GM18867 (cell line): ENCODE measurements at regions not wholly inside any gene's neighbourhood (a gene's known extent, or its start where the extent isn't known, plus 50 kb on each side); places are given as distances from the start of the nearest gene placed in this dataset.

Experiments
- ATAC-seq: cut with Tn5 transposase; IDR thresholded peaks from one replicate; pipeline ENCODE4 v1.9.1; 2021; ENCODE audit warnings: mild to moderate bottlenecking, moderate library complexity; ENCODE audit not compliant: unreplicated experiment

- ATAC-seq: no peak
Observed at GRCh38 chr16:73887911-73888310, 408.7 kb upstream of the PSMD7 start.

GRCh38 chr16:73886426-73886825, 410.2 kb upstream of the PSMD7 start:
- ATAC-seq: no peak

DNA sequence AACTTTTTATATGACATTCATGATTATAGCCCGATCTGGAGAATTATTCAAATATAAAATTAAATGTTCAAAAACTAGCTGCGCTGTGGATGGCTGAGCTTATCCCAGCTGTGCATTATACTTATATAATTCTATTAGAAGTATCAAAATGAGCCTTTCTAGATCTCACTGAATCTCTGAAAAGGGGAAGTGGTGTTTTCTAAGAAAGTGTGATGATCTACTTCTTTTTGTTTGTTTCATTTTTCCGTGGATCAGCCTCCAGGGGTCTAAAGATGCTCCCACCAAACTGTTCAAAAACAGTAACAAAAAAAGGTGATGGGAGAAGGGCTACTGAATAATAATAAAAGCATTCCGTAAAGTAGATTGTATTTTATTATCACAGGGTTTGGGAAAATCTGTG, 411.3 kb upstream of the PSMD7 start:
- ATAC-seq: no peak

GRCh38 chr16:73883841-73884240, 412.8 kb upstream of the PSMD7 start:
- ATAC-seq: no peak

GRCh38 chr16:73883126-73883525, 413.5 kb upstream of the PSMD7 start:
- ATAC-seq: no peak

- no peak for ATAC-seq
Observed at GRCh38 chr16:73882651-73883050, 414.0 kb upstream of the PSMD7 start.

DNA sequence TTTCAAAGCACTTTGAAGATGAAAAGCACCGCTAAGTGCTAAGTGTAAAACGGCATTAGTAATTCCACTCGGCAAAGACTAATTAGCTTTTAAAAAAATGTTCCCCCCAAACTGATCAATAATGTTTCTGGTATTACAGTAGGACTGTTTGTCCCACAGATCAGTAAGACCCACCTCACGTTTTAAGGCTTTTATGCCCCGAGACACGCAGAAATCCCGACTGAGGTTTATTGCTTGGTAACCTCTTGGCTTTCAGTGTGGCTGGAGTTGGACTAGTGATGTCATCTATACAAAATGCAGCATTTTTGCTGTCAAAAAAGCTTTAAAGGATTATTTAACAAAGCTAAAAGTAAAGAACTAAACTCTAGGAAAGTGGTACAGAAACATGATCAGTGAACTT, 414.6 kb upstream of the PSMD7 start:
- ATAC-seq: no peak

DNA sequence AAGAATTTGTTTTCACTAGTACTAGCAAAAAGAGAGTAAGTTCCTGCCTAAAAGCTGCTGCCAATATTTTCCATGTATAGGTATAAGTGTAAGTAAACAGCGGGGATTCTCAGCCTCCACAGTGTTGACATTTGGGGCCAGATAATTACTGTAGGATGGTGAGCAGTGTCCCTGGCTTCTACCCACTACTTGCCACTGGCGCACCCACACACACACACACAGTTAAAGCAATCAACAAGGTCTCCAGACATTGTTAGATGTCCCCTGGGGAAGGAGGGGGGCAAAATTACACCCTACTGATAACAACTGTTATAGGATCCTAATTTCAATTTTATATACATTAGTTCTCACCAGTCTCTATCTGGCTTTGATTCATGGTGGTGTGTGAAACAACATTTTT, 417.0 kb upstream of the PSMD7 start:
- ATAC-seq: no peak

- ATAC-seq: no peak
Observed at GRCh38 chr16:73878611-73879010, 418.0 kb upstream of the PSMD7 start.

GRCh38 chr16:73877150-73877549, 419.5 kb upstream of the PSMD7 start:
- ATAC-seq: no peak

DNA sequence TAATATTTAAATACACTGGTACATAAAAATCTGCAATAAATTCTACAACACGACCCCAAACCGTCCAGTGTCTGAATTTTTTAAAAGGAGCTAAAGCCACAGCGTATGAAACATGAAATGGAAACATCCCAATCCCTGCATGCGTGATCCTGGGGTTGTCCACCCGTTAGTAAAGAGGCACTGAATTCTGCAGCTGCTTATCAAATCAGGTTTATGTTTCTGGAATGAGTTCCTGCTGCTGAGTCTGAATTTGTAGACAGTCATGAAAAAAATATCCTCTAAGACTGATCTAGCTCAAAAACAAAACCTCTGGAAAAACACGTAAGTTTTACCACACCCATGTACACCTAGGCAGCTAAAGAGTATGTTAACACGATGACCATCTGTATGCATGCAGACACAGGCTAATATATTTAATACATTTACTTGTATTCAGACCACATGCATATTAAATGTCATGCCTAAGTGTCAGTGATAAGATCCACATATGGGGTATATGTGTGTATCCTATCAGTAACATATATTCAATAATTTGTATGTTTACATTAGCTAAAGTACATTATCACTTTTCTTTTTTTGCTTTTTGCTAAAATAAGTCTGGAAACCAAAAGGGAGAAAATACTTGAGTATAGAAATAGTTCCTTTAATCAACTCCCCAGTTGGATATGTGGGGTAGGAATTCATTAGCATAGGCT, 420.5 kb upstream of the PSMD7 start:
- ATAC-seq: no peak

GRCh38 chr16:73874324-73874723, 422.3 kb upstream of the PSMD7 start:
- ATAC-seq: no peak

DNA sequence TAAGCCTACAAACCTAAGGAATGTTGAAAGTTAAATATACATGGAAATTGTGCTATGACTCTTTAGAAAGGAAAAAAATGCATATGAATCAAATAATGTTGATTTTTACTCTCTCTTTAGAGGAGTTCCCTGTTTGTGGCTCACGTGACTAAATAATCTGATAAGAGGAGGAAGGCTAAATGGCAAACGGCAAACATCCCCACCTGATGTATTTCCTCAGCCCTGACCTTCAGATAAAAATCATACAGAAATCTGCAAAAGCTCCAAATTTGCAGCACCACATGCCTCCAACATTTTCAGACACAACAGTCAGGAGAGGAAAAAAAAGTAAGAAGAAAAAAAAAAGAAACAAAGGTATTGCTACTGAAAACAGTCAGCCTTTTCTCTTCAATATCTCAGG, 423.0 kb upstream of the PSMD7 start:
- no peak for ATAC-seq

DNA sequence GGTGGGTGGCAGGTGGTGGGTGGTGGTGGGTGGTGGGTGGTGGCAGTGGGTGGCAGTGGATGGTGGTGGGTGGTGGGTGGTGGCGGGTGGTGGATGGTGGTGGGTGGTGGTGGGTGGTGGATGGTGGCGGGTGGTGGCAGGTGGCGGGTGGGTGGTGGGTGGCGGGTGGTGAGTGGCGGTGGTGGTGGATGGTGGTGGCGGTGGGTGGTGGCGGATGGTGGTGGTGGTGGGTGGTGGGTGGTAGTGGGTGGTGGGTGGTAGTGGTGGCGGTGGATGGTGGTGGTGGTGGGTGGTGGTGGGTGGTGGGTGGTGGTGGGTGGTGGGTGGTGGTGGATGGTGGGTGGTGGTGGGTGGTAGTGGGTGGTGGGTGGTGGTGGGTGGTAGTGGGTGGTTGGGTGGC, 423.8 kb upstream of the PSMD7 start:
- no peak for ATAC-seq

DNA sequence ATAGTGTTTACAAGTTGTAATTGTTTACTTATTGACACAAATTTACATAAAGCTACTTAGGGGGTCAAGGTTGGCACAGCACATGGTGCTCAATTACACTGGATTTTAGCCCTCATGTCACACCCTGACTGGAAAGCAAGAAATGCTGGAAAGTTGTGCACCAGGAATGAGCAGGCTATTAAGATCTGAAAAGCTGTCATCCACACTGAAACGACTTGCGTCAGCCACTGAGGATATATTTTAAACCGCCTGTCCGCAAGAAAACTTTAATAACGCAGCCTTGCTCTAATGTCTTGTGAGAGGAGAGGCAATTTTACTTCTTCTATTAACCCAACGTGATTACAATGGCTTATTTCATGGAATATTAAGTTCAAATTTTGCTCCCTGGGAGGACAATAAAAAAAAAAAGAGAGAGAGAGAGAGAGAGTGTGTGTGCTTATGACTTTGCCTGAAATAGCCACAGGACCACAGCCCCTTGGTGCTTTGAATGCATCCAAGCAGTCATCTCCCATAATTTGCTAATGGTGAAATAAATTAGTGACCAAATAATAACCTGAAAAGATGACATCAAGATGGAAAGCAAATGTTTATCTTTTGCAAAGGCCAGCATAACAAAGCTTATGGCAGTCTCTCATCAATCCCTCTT, 425.4 kb upstream of the PSMD7 start:
- no peak for ATAC-seq

- ATAC-seq: no peak
Observed at GRCh38 chr16:73869126-73869525, 427.5 kb upstream of the PSMD7 start.

GRCh38 chr16:73864868-73865267, 431.7 kb upstream of the PSMD7 start:
- no peak for ATAC-seq

- no peak for ATAC-seq
Observed at GRCh38 chr16:73858326-73858725, 438.3 kb upstream of the PSMD7 start.

DNA sequence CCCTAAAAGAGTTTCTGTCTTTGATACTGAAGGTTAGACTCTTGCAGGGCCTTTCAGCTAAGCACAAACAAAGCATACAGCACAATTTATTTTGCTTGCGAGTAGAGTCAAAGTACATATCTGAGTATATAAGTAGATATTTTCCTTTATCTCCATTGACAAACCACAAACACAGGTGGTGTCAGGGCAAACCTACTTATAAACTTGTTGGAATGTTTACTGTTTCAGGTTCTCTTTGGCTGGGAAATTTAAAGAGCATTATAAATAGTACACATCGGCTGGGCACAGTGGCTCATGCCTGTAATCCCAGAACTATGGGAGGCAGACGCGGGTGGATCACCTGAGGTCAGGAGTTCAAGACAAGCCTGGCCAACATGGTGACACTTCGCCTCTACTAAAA, 442.6 kb upstream of the PSMD7 start:
- no peak for ATAC-seq

DNA sequence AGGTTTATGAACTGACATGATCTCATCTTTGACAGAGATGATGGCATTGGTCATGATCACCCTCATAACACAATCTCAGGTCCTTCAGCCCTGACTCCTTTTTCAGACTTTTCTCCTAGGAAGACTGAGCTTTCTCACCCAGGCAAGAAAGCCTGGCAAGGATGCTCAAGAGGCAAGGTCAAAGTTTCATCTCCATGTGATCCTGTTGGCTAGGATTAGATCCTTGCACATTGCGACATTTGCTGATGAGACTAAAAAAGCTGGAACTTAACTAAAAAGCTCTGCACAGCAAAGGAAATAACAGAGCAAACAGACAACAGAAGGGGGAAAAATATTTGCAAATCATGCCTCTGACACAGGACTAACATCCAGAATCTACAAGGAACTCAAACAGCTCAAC, 444.1 kb upstream of the PSMD7 start:
- ATAC-seq: no peak

DNA sequence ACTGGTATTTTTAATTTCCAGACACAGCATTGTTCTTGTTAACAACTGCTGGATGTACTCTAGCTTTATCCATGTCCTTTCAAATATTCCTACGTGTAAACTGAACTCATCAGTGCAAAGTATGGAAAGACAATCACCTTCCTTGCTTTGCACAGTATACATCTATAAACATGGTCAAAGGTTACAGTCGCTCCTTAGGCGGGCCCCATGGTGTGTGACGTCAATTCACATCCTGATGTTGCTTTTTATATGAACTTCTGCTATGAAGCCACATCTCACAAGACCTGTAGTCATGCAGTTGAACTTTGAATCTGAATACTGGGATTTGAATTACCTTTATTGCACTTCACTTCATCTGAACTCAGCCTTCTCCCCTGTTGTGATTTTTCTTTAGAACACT, 447.6 kb upstream of the PSMD7 start:
- no peak for ATAC-seq

DNA sequence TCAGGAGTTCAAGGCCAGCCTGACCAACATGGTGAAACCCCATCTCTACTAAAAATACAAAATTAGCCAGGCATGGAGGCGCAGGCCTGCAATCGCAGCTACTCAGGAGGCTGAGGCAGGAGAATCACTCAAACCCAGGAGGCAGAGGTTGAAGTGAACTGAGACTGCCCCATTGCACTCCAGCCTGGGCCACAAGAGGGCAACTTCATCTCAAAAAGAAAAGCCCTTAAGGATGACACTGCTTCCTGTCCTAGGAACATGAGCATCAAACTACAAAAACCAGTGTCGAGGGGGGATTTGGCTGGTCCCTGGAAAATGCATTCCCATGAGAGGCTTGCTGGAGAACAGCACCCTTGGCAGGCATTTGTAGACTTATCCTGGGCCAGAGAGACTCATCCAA, 449.5 kb upstream of the PSMD7 start:
- no peak for ATAC-seq

- ATAC-seq: no peak
Observed at GRCh38 chr16:73846356-73846755, 450.3 kb upstream of the PSMD7 start.
